CD8-positive, alpha-beta memory T cell (primary cell): ENCODE measurements at regions not wholly inside any gene's neighbourhood (a gene's known extent, or its start where the extent isn't known, plus 50 kb on each side); places are given as distances from the start of the nearest gene placed in this dataset.
"Not testable (repeated sequence)": the region's sequence is repeated elsewhere in the genome, so short reads cannot be mapped to it uniquely, and the experiment has no call there.

Experiments
- CTCF ChIA-PET: fragments of 350-600 bp; sonication (Branson Sonifier 250); formaldehyde crosslinking; loops from one replicate; lab custom pipeline; 2021; ENCODE audit warnings: antibody characterized with exemption; lab: Charles Lee
- POLR2A ChIA-PET: fragments of 350-600 bp; sonication (Branson Sonifier 250); formaldehyde crosslinking; loops from one replicate; lab custom pipeline; 2021; ENCODE audit warnings: antibody characterized with exemption; lab: Charles Lee
- DNase-seq, 5 donors: peaks; one replicate each; pipeline versions ENCODE4 v3.0.0 to v3.0.0-alpha.2; 2020 to 2022; ENCODE audit warnings: mixed read lengths in 1 of 5
- H3K27ac ChIP-seq: one replicate; pipeline ENCODE4 v1.7.0; 2013; ENCODE audit warnings: low read depth, mild to moderate bottlenecking, low read length, moderate library complexity
- H3K27me3 ChIP-seq: 2 replicates; pipeline ENCODE4 v1.7.0; 2013; ENCODE audit warnings: low read length, mild to moderate bottlenecking; ENCODE audit not compliant: insufficient read depth, poor library complexity, severe bottlenecking
- H3K36me3 ChIP-seq: 2 replicates; pipeline ENCODE4 v1.7.0; 2013; ENCODE audit warnings: mild to moderate bottlenecking, low read length, moderate library complexity; ENCODE audit not compliant: insufficient read depth
- H3K4me1 ChIP-seq: 2 replicates; pipeline ENCODE4 v1.7.0; 2013; ENCODE audit warnings: mild to moderate bottlenecking, low read length, moderate library complexity; ENCODE audit not compliant: insufficient read depth
- H3K4me3 ChIP-seq: 2 replicates; pipeline ENCODE4 v1.7.0; 2013; ENCODE audit warnings: mild to moderate bottlenecking, low read length
- H3K9me3 ChIP-seq: 2 replicates; pipeline ENCODE4 v1.7.0; 2013; ENCODE audit warnings: mild to moderate bottlenecking, low read length
- H3K27ac Mint-ChIP-seq, 8 donors: one replicate each; pipeline ENCODE4 v1.8.0; 2020 to 2021; ENCODE audit warnings: mixed read lengths in 8 of 8, mild to moderate bottlenecking in 6 of 8, inconsistent platforms in 3 of 8, moderate library complexity in 3 of 8
- H3K27me3 Mint-ChIP-seq, 2 donors: one replicate each; pipeline ENCODE4 v1.8.0; 2020 to 2021; ENCODE audit warnings: mixed read lengths in 2 of 2, mild to moderate bottlenecking in 1 of 2, moderate library complexity in 1 of 2
- H3K36me3 Mint-ChIP-seq, 3 donors: one replicate each; pipeline ENCODE4 v1.8.0; 2020 to 2021; ENCODE audit warnings: mixed read lengths in 3 of 3, inconsistent platforms in 1 of 3, mild to moderate bottlenecking in 1 of 3
- H3K4me1 Mint-ChIP-seq, 3 donors: one replicate each; pipeline ENCODE4 v1.8.0; 2020 to 2021; ENCODE audit warnings: mixed read lengths in 3 of 3, inconsistent platforms in 1 of 3, mild to moderate bottlenecking in 1 of 3
- H3K4me3 Mint-ChIP-seq, 7 donors: one replicate each; pipeline ENCODE4 v1.8.0; 2020 to 2021; ENCODE audit warnings: mixed read lengths in 7 of 7, mild to moderate bottlenecking in 6 of 7, moderate library complexity in 4 of 7, inconsistent platforms in 2 of 7
- H3K9me3 Mint-ChIP-seq, 5 donors: one replicate each; pipeline ENCODE4 v1.8.0; 2020 to 2022; ENCODE audit warnings: mixed read lengths in 5 of 5, mild to moderate bottlenecking in 3 of 5, moderate library complexity in 2 of 5, inconsistent platforms in 1 of 5

DNA sequence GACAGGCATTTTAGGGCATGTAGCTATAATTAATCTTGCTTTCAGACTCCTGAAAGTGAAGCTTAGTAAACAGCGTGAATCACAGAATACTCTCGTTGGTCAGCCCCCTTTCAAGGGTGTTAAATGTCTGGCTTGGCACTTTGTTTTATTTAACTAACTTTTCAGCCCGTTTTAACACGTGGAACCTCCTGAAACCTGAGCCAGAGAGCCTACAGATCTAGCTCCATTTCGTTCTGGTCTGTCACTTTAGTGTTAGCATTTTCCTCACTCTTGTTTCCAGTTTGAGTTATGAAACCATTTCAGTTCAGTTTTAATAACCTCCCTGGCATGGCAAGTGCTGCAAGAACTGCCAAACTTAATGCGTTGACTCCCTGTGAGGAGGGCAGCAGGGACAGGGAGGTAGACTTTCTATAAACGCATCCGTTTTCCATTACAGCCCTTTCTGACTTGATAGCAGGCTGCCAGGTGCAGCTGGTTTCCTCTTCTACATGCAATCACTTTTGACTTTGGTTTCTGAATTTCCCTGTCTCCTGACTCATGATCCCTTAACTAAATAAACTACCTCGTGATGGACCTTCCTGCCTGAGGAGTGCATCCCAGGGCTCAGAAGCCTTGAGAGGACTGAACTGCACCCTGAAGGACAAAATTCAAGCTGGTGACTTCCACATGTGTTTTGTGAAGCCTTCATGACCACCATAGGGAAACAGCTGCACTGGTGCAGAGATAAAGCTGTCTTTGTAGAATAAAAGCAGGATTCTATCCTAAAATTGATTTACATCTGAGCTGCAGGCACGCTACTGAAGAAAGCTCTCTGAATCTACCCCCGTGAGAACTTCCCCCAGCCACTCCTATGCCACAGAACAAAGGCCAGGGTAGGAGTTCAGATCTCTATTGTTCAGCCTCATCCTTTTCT, 192.6 kb downstream of the DLEU7 start:
- Mint-ChIP-seq H3K27ac (no peak overlapping the region), H3K36me3 (peaks cover 0 to 1% (median 0%) of the 10 kb centered on the region in 3 donors), H3K27me3 (peaks cover 5 to 7% of the 10 kb centered on the region in 2 donors), H3K4me3 (no peak overlapping the region), H3K9me3 (no peaks in the 10 kb centered on the region), H3K4me1 (peaks cover 0 to 3% (median 0%) of the 10 kb centered on the region in 3 donors)
- POLR2A ChIA-PET, result no interaction called here
- Histone ChIP-seq H3K27me3 (no peaks in the 10 kb centered on the region), H3K36me3 (no peaks in the 10 kb centered on the region), H3K4me3 (no peak overlapping the region), H3K4me1 (no peaks in the 10 kb centered on the region), H3K27ac (no peak overlapping the region), H3K9me3 (no peaks in the 10 kb centered on the region)
- CTCF ChIA-PET, result no interaction called here
- no peak for DNase-seq

DNA sequence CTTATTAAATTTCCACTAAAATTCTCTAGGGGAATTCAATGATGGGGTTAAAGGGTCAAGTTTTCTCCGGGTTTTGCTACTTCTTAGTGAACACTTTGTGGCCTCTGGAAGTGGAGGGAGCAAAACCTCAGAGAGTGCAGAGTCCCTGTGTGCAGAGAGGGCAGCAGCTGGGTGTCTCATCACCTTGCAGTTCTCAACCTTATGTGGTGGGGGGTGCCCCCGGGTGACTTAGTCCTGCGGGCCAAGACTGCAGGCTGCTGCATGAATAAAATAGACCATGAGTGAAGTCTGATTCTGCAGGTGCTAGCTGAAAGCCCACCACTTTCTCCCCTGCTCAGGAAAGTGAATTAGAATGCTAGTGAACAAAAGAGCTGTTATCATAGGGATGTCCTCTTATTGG, 191.6 kb downstream of the DLEU7 start:
- Mint-ChIP-seq H3K4me1 (peaks cover 0 to 3% (median 0%) of the 10 kb centered on the region in 3 donors), H3K9me3 (no peaks in the 10 kb centered on the region), H3K4me3 (no peak overlapping the region), H3K27me3 (peaks cover 5 to 7% of the 10 kb centered on the region in 2 donors), H3K36me3 (peaks cover 0 to 1% (median 0%) of the 10 kb centered on the region in 3 donors), H3K27ac (peak overlapping the region in 1 of 8 donors; percentile 63)
- Histone ChIP-seq H3K4me3 (no peak overlapping the region), H3K27ac (no peak overlapping the region), H3K36me3 (no peaks in the 10 kb centered on the region), H3K9me3 (no peaks in the 10 kb centered on the region), H3K4me1 (no peaks in the 10 kb centered on the region), H3K27me3 (no peaks in the 10 kb centered on the region)
- ChIA-PET POLR2A (no interaction called here), CTCF (no interaction called here)
- DNase-seq, result no peak

DNA sequence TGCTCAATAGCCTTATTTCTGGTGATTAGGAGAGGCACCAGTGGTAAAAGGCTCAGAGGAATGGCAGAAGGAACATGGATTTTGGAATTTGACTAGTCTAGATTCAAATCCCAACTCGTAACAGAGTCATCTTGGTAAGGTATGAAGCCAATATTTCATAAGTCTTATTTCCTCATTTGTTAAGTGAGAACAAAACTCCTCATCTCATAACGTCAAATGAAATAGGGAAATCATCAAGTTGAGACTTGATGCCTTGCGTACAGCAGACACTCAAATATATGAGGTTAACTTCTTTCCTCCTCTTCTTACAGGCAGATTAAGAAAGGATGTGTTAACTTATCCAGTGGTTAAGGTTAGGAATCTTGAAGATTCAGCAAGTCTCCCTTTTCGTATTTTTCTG, 189.2 kb downstream of the DLEU7 start:
- Histone ChIP-seq H3K27me3 (no peaks in the 10 kb centered on the region), H3K4me1 (no peaks in the 10 kb centered on the region), H3K27ac (no peak overlapping the region), H3K9me3 (no peaks in the 10 kb centered on the region), H3K36me3 (no peaks in the 10 kb centered on the region), H3K4me3 (no peak overlapping the region)
- Mint-ChIP-seq H3K27me3 (peaks cover 5 to 7% of the 10 kb centered on the region in 2 donors), H3K27ac (no peak overlapping the region), H3K4me3 (no peak overlapping the region), H3K4me1 (peaks cover 0 to 3% (median 0%) of the 10 kb centered on the region in 3 donors), H3K9me3 (no peaks in the 10 kb centered on the region), H3K36me3 (no peaks in the 10 kb centered on the region)
- CTCF ChIA-PET, result no interaction called here
- DNase-seq, result no peak
- POLR2A ChIA-PET, result no interaction called here

DNA sequence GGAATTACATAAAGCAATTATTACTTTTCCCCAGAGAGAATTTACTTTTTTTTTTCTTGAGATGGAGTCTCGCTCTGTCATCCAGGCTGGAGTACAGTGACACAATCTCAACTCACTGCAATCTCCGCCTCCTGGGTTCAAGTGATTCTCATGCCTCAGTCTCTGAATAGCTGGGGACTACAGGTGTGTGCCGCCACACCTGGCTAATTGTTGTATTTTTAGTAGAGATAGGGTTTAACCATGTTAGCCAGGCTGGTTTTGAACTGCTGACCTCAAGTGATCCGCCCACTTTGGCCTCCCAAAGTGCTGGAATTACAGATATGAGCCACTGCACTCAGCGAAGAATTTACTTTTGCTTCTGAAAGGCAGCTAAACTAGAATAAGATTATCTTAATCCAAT, 181.6 kb downstream of the DLEU7 start:
- H3K4me3 Mint-ChIP-seq, H3K27ac Mint-ChIP-seq, H3K4me1 Mint-ChIP-seq, H3K27ac ChIP-seq, H3K36me3 ChIP-seq, H3K27me3 Mint-ChIP-seq, H3K4me3 ChIP-seq, CTCF ChIA-PET, H3K27me3 ChIP-seq, POLR2A ChIA-PET, H3K4me1 ChIP-seq, H3K36me3 Mint-ChIP-seq, H3K9me3 Mint-ChIP-seq, DNase-seq, H3K9me3 ChIP-seq: not testable (repeated sequence)

DNA sequence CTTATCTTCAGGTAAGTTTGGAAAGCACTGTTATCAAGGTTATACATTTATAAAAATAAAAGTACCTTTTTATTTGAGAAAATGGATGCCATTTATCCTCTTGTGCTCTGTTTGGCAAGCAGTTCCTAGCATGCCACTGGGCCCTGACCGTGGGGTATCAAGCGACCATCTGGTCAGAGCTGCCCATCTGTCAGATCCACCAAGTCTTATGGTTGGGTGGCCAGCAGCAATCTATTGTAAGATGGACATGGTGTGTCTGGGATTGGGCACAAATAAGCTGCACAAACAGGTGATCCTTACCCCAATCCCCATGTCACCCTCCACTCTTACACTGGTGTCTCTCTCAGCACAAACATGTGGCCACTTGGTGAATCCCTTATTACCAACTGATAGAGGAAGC, 178.5 kb downstream of the DLEU7 start:
- Mint-ChIP-seq H3K9me3 (peaks cover 0 to 7% (median 0%) of the 10 kb centered on the region in 5 donors), H3K4me1 (no peaks in the 10 kb centered on the region), H3K4me3 (no peak overlapping the region), H3K27ac (no peak overlapping the region), H3K36me3 (peaks cover 0 to 4% (median 0%) of the 10 kb centered on the region in 3 donors), H3K27me3 (no peaks in the 10 kb centered on the region)
- no peak overlapping the region for H3K27ac ChIP-seq
- no peaks in the 10 kb centered on the region for H3K4me1 ChIP-seq
- H3K36me3 ChIP-seq, result no peaks in the 10 kb centered on the region
- ChIA-PET POLR2A (no interaction called here), CTCF (no interaction called here)
- no peak overlapping the region for H3K4me3 ChIP-seq
- H3K27me3 ChIP-seq, result no peaks in the 10 kb centered on the region
- no peak for DNase-seq
- H3K9me3 ChIP-seq, result no peaks in the 10 kb centered on the region

DNA sequence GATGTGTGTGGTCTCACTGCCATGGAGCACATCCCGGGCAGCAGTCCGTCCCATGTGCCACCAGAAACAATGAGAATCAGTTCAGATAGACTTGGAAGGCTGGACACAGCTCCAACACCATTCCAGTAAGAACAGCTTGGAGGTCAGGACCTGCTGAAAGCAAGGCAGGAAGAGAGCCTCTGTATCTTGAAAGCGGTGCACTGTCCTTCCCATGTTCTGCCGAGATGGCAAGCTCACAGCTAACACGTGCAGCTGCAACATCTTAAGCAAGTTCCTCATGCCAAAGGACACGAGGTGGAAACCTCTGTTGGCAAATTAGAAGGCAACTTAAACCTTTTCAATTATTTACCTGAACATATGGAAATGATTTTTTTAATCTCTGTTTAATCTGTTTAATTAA, 175.4 kb downstream of the DLEU7 start:
- Mint-ChIP-seq H3K9me3 (peaks cover 0 to 5% (median 0%) of the 10 kb centered on the region in 5 donors), H3K36me3 (peaks cover 0 to 4% (median 0%) of the 10 kb centered on the region in 3 donors), H3K27me3 (no peaks in the 10 kb centered on the region), H3K4me1 (no peaks in the 10 kb centered on the region), H3K4me3 (no peak overlapping the region), H3K27ac (peak overlapping the region in 1 of 8 donors; percentile 27)
- H3K4me1 ChIP-seq, result no peaks in the 10 kb centered on the region
- no peaks in the 10 kb centered on the region for H3K9me3 ChIP-seq
- ChIA-PET POLR2A (no interaction called here), CTCF (no interaction called here)
- no peak overlapping the region for H3K27ac ChIP-seq
- no peak overlapping the region for H3K4me3 ChIP-seq
- DNase-seq, result no peak
- no peaks in the 10 kb centered on the region for H3K36me3 ChIP-seq
- no peaks in the 10 kb centered on the region for H3K27me3 ChIP-seq

DNA sequence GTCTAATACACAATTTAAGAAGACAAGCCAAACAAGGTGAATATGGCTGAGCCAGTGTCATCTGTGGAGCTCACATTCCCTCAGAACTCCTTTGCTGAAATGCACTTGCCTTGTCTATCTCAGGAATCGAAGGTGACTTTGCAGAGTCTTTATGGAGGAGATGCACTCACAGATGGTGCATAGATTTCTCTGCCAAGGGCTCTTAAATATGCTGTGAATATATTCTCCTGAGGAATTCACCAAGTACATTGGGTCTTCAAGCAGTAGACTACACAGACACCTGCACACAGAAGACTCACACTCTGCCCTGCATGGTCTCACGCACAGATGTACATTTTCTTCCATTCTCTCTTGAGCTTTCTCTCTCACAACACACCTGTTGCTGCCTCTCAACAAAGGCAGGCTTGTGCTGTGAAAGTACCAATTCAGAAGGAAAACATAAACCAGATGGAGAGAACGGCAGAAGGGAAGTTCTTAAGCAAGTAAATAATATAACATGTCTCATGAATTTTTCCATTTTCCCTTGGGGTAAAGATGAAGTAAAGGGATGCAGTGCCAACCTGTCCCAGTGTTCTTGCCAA, 174.7 kb downstream of the DLEU7 start:
- Mint-ChIP-seq H3K4me3 (no peak overlapping the region), H3K27ac (no peak overlapping the region), H3K4me1 (no peaks in the 10 kb centered on the region), H3K36me3 (peaks cover 0 to 4% (median 0%) of the 10 kb centered on the region in 3 donors), H3K27me3 (no peaks in the 10 kb centered on the region), H3K9me3 (peaks cover 0 to 5% (median 0%) of the 10 kb centered on the region in 5 donors)
- Histone ChIP-seq H3K4me1 (no peaks in the 10 kb centered on the region), H3K27me3 (no peaks in the 10 kb centered on the region), H3K4me3 (no peak overlapping the region), H3K9me3 (no peaks in the 10 kb centered on the region), H3K27ac (no peak overlapping the region), H3K36me3 (no peaks in the 10 kb centered on the region)
- ChIA-PET POLR2A (no interaction called here), CTCF (no interaction called here)
- no peak for DNase-seq

DNA sequence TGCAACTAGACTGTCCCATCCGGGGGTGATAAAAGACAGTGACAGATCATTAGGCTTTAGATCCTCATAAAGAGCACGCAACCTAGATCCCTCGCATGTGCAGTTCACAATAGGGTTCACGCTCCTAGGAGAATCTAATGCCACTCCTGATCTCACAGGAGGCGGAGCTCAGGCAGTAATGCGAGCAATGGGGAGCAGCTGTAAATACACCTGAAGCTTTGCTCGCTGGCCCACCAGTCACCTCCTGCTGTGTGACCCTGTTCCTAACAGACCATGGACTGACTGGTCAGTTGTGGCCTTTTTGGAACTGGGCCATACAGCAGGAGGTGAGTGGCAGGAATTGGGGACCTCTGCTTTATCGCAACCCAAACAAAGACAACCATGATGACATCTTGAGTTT, 173.2 kb downstream of the DLEU7 start:
- Mint-ChIP-seq H3K9me3 (peaks cover 0 to 5% (median 0%) of the 10 kb centered on the region in 5 donors), H3K27me3 (no peaks in the 10 kb centered on the region), H3K27ac (no peak overlapping the region), H3K4me3 (no peak overlapping the region), H3K36me3 (peaks cover 0 to 4% (median 0%) of the 10 kb centered on the region in 3 donors), H3K4me1 (peaks cover 0 to 3% (median 0%) of the 10 kb centered on the region in 3 donors)
- POLR2A ChIA-PET, result no interaction called here
- Histone ChIP-seq H3K9me3 (no peaks in the 10 kb centered on the region), H3K27me3 (no peaks in the 10 kb centered on the region), H3K4me3 (no peak overlapping the region), H3K36me3 (no peaks in the 10 kb centered on the region), H3K4me1 (no peaks in the 10 kb centered on the region), H3K27ac (no peak overlapping the region)
- CTCF ChIA-PET, result no interaction called here
- no peak for DNase-seq
